KMS-11 (cell line): ENCODE measurements at regions not wholly inside any gene's neighbourhood (a gene's known extent, or its start where the extent isn't known, plus 50 kb on each side); places are given as distances from the start of the nearest gene placed in this dataset.

Source experiments
- H2AFZ ChIP-seq: fragments of 200-600 bp; sonication (generic); 2 replicates; pipeline ENCODE4 v1.6.1; 2016; ENCODE audit warnings: antibody characterized with exemption, mixed run types, low read depth
- H3K27ac ChIP-seq: fragments of 200-600 bp; sonication (generic); 2 replicates; pipeline ENCODE4 v1.6.1; 2016; ENCODE audit warnings: mild to moderate bottlenecking, mixed run types
- H3K27me3 ChIP-seq: fragments of 200-600 bp; sonication (generic); 2 replicates; pipeline ENCODE4 v1.6.1; 2017; ENCODE audit warnings: mild to moderate bottlenecking, low read depth, mixed run types, moderate library complexity; ENCODE audit not compliant: insufficient read depth
- H3K36me3 ChIP-seq: fragments of 200-600 bp; sonication (generic); 2 replicates; pipeline ENCODE4 v1.6.1; 2017; ENCODE audit warnings: mild to moderate bottlenecking, mixed run types; ENCODE audit not compliant: insufficient read depth
- H3K4me1 ChIP-seq: fragments of 200-600 bp; sonication (generic); 2 replicates; pipeline ENCODE4 v1.6.1; 2016; ENCODE audit warnings: mild to moderate bottlenecking, low read depth, mixed run types; ENCODE audit not compliant: poor library complexity, severe bottlenecking
- H3K4me2 ChIP-seq: fragments of 200-600 bp; sonication (generic); 2 replicates; pipeline ENCODE4 v1.7.0; 2016; ENCODE audit warnings: mild to moderate bottlenecking, mixed run types
- H3K4me3 ChIP-seq: fragments of 200-600 bp; sonication (generic); IDR thresholded peaks from 2 replicates; pipeline ENCODE4 v1.6.1; 2017; ENCODE audit warnings: low read depth, low read length, mixed read lengths; ENCODE audit not compliant: insufficient read depth
- H3K79me2 ChIP-seq: fragments of 200-600 bp; sonication (generic); 2 replicates; pipeline ENCODE4 v1.6.1; 2016; ENCODE audit warnings: low read depth, mixed run types; ENCODE audit not compliant: insufficient read depth
- H3K9ac ChIP-seq: fragments of 200-600 bp; sonication (generic); 2 replicates; pipeline ENCODE4 v1.6.1; 2016; ENCODE audit warnings: mild to moderate bottlenecking, mixed run types
- H4K20me1 ChIP-seq: fragments of 200-600 bp; sonication (generic); 2 replicates; pipeline ENCODE4 v1.6.1; 2016; ENCODE audit warnings: mild to moderate bottlenecking, mixed run types; ENCODE audit not compliant: insufficient read depth
- CTCF ChIP-seq: fragments of 200-600 bp; sonication (generic); conservative IDR thresholded peaks from 2 replicates; pipeline ENCODE4 v1.6.1; 2017; ENCODE audit warnings: low read depth, mild to moderate bottlenecking, antibody characterized with exemption, low read length, moderate library complexity, mixed read lengths

- no peaks in the 10 kb centered on the region for H3K79me2 ChIP-seq
- no peak for TF ChIP-seq CTCF
- H4K20me1 ChIP-seq = no peaks in the 10 kb centered on the region
- no peak overlapping the region for H3K27ac ChIP-seq
- no peaks in the 10 kb centered on the region for H3K36me3 ChIP-seq
- H3K27me3 ChIP-seq = no peaks in the 10 kb centered on the region
- no peak overlapping the region for H3K9ac ChIP-seq
- H3K4me2 ChIP-seq = no peak overlapping the region
- H3K4me3 ChIP-seq = no peak overlapping the region
- no peaks in the 10 kb centered on the region for H3K4me1 ChIP-seq
- no peak overlapping the region for H2AFZ ChIP-seq
These were observed 215.5 kb downstream of the GPAT3 start for GRCh38 chr4:83751336-83751949.

- Histone ChIP-seq H3K4me3 (no peak overlapping the region), H4K20me1 (no peaks in the 10 kb centered on the region), H3K79me2 (no peaks in the 10 kb centered on the region), H3K4me2 (no peak overlapping the region), H3K4me1 (no peaks in the 10 kb centered on the region), H3K9ac (no peak overlapping the region), H3K36me3 (no peaks in the 10 kb centered on the region), H3K27me3 (no peaks in the 10 kb centered on the region), H3K27ac (no peak overlapping the region), H2AFZ (no peak overlapping the region)
- no peak for TF ChIP-seq CTCF
These were observed 212.8 kb downstream of the GPAT3 start for GRCh38 chr4:83748711-83749110.

GRCh38 chr4:83738895-83739294, 203.0 kb downstream of the GPAT3 start:
- Histone ChIP-seq H3K4me1 (no peaks in the 10 kb centered on the region), H3K79me2 (no peaks in the 10 kb centered on the region), H3K27me3 (no peaks in the 10 kb centered on the region), H3K4me3 (no peak overlapping the region), H4K20me1 (no peaks in the 10 kb centered on the region), H3K36me3 (no peaks in the 10 kb centered on the region), H2AFZ (no peak overlapping the region), H3K9ac (no peak overlapping the region), H3K27ac (no peak overlapping the region), H3K4me2 (no peak overlapping the region)
- no peak for TF ChIP-seq CTCF

GRCh38 chr4:83734576-83734975, 198.7 kb downstream of the GPAT3 start:
- TF ChIP-seq CTCF = no peak
- H3K9ac ChIP-seq = no peak overlapping the region
- no peaks in the 10 kb centered on the region for H3K4me1 ChIP-seq
- no peak overlapping the region for H3K27ac ChIP-seq
- no peaks in the 10 kb centered on the region for H4K20me1 ChIP-seq
- H3K79me2 ChIP-seq = no peaks in the 10 kb centered on the region
- no peak overlapping the region for H3K4me3 ChIP-seq
- no peak overlapping the region for H3K4me2 ChIP-seq
- H3K36me3 ChIP-seq = no peaks in the 10 kb centered on the region
- H3K27me3 ChIP-seq = no peaks in the 10 kb centered on the region
- H2AFZ ChIP-seq = no peak overlapping the region
